LoVo (cell line): ENCODE measurements at regions not wholly inside any gene's neighbourhood (a gene's known extent, or its start where the extent isn't known, plus 50 kb on each side); places are given as distances from the start of the nearest gene placed in this dataset.
"Not testable (repeated sequence)": the region's sequence is repeated elsewhere in the genome, so short reads cannot be mapped to it uniquely, and the experiment has no call there.

ENCODE experiments used
- DNase-seq: peaks from one replicate; pipeline ENCODE4 v3.0.0-alpha.2; 2016; ENCODE audit warnings: low spot score

DNA sequence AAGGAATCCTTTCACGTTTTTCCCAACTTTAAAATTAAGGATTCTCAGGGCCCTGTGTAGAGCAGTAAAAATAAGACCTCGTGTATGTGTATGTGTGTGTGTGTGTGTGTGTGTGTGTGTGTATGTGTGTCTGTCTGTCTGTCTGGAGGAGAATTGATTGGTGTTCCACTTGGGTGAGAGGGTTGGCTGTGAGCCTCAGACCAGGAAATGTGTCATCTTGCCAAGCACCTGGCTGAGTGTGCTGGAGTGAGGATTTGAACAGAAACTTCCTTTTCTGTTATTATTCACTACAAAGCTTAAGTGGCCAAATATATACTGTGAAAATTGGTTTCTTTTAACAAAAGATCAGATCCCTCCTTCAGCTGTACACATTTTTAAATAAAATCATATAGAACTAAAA, 103.6 kb upstream of the NUDT6 start:
- not testable (repeated sequence) for DNase-seq

DNA sequence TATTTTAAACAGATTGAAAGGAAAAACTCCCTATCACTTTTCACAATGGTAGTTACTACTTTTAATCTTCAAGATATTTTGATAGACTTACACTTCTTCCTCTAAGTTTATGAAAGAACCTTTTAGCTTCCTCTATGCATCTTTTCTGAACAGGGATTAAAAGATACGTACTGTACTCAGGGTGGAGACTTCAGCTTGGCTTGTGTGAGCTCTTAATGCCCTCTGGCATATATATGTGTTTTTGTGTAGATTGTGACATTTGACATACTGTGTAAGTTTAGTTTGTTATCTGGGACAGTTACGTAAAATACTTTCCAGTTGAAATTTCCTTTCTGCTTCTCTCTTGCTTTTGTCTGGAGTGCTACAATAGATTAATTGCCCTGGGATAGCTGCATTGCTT, 109.3 kb upstream of the NUDT6 start:
- DNase-seq, result no peak

DNA sequence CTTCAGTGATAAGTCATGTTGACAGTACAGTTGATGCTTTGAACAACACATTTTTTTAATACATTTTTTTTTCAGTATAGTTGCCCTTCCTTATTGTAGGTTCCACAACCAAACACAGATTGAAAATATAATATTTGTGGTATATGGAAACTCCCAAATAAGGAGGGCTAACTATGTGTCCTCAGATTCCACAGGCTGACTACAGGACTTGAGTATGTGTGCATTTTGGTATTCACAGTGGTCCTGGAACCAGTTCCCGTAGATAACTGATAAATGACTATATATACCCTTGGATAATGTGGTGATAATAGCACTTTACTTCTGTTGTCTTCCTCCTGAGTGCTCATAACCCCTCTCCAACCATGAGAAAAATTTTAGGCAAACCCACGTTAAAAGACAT, 111.6 kb upstream of the NUDT6 start:
- no peak for DNase-seq

DNA sequence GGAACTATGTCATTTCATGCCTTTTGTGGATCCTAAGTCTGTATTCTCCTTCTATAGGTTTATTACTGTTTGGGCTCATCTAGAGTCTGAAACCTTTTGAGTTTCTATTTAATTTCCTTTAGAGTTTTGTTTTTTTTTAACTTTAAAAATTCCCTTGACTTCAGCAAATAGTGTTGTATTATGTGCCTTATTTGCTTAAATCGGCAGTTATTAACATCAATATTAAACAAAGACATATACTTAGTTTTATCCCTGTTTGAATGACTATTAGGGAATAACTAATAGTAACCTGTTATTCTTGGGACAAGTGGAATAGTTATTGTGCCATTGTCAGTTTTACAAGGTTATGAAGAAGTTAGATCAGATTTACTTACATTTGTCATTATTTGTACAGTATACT, 112.8 kb upstream of the NUDT6 start:
- no peak for DNase-seq

DNA sequence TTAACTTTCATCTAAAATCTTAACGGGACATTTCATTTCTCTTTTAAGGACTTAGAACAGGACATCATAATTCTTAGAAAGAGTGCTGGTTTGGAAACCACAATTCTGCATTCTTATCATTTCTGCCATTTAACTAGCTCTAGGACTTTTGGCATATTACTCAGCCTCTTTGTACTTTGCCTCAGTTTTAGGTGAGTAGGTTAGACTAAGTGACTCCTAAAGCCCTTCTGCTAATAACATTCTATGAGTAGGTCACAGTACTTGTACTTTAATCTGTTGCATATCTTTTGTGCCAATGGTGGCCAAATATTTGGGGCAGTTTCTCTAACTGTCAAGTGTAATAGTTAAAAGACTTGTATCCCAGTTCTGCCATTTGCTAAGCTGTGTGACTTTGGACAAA, 115.4 kb upstream of the NUDT6 start:
- DNase-seq, result no peak

DNA sequence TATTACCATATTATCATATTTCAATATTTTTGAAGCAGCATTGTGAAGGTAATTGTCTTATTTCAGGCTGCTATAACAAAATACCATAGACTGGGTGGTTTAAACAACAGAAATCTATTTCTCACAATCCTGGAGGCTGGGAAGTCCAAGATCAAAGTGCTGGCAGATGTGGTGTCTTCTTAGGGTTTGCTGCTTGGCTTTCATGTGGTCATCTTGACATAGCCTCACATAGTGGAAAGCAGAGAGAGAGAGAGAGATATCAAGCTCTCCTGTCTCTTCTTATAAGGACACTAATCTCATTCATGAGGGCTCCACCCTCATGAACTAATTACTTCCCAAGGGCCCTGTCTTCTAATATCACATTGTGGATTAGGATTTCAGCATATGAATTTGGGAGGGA, 119.7 kb upstream of the NUDT6 start:
- DNase-seq, result no peak

DNA sequence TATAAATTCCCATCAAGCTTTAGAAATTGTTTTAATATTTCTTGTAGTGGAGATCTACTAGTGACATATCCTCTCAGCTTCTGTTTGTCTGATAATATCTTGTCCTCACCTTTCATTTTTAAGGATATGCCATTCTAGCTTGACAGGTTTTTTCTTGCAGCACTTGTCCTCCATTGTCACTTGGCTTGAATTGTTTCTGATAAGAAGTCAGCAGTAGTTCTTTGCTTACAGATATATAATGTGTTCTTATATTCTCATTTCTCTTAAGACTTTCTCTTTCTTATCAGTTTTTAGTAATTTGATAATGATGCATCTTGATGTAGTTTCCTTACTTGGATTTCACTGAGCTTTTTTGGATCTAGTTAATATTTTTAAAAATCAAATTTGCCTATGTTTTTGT, 120.6 kb upstream of the NUDT6 start:
- DNase-seq, result no peak

DNA sequence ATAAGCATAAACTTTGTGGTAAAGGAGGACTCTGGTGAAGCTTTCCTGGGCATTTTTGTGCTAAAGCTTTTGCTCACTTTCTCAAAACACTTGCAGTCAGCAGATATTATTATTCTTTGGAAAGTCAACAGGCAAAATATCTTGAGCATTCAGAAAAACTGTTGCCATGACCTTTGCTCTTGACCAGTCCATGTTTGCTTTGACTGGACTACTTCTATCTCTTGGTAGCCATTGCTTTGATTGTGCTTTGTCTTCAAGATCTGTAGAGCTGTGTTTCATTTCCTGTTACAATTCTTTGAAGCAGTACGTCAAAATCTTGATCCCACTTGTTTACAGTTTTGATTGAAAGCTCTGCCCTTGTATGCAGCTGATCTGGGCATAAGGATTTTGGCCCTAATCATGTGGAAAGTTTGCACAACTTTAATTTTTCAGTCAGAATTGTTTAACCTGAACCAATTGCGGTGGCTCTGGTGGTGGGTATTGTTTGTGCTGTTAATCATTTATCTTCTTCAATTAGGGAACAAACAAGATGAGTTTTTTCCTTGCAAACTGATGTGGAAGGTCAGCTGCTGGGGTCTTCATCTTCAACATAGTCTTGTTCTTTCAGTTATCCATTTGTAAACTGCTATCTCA, 121.5 kb upstream of the NUDT6 start:
- DNase-seq, result no peak

DNA sequence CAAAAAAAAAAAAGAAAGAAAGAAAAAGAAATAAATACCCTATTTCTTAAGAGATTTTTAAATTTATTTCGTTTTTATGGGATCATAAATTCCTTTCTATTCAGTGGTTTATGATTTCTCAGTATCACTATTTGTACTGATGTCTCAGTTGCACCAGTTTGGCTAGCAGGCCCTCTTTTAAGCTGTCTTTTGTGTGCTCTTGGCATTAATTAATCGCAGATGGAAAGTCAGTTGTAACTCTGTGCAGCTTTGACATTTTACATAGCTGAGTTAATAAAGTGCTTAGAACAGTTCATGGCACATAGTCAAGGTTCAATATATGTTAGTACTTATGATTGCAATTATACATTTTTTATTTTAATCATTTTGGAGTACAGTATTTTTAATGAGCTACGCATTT, 123.7 kb upstream of the NUDT6 start:
- DNase-seq, result no peak

DNA sequence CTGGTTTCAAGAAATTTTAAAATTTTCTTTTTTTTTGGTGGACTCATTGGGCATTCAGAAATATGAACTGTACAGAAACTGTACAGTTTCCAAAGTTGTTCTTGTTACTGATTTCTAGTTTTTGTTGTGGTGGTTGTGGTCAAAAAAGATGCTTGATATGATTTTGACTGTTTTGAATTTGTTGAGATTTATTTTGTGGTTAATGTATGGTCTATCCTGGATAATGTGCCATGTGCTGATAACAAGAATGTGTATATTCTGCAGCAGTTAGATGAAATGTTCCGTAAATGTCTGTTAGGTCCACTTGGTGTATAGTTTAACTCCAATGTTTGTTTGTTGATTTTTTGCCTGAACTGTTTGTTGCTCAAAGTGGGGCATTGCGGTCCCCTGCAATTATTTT, 127.6 kb upstream of the NUDT6 start:
- DNase-seq, result no peak

DNA sequence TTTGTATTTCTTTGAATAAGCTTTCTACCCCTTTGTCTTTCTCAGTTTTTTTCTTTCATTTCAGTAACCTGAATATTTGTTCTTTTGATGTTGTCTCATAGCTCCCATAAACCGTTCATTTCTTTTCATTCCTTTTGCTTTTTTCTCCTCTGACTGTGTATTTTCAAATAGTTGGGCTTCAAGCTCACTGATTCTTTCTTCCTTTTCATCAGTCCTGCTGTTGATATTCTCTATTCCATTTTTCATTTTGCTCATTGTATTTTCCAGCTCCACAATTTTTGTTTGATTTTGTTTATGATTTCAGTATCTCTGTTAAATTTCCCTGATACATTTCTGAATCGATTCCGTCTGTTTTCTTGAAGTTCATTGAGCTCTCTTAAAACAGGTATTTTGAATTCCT, 129.6 kb upstream of the NUDT6 start:
- no peak for DNase-seq

DNA sequence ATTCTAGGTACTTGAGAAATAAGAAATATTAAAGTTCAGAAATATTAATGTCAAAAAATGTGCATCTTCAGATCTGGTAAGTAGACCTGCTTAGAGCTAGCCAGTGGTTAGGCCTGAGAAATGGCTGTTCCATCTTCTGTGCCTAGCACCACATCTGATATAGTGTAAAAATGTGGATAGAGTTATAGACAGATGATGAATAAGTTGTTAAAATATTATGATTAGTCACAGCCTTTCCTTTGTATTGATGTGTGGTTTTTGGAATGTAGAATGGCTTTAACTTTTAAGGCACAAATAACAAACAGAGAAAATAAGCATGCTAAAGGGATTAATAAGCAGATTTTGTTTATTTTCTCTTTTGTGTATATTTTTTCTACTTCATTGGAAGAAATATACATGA, 133.5 kb upstream of the NUDT6 start:
- DNase-seq, result no peak

DNA sequence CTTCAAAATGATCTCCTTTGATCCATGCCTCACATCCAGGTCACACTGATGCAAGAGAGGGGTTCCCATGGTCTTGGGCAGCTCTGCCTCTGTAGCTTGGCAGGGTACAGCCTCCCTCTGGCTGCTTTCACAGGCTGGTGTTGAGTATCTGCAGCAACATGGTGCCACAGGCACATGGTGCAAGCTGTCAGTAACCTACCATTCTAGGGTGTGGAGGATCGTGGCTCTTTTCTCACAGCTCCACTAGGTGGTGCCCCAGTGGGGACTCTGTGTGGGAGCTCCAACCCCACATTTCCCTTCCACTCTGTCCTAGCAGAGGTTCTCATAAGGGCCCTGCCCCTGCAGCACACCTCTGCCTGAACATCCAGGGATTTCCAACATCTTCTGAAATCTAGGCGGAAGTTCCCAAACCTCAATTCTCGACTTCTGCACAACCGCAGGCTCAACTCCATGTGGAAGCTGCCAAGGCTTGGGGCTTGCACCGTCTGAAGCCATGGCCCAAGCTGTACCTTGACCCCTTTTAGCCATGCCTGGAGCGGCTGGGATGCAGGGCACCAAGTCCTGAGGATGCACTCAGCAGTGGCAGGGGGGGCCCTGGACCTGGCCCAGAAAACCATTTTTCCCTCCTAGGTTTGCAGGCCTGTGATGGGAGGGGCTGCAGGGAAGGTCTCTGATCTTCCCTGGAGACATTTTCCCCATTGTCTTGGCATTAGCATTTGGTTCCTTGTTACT, 137.8 kb upstream of the NUDT6 start:
- DNase-seq, result no peak

DNA sequence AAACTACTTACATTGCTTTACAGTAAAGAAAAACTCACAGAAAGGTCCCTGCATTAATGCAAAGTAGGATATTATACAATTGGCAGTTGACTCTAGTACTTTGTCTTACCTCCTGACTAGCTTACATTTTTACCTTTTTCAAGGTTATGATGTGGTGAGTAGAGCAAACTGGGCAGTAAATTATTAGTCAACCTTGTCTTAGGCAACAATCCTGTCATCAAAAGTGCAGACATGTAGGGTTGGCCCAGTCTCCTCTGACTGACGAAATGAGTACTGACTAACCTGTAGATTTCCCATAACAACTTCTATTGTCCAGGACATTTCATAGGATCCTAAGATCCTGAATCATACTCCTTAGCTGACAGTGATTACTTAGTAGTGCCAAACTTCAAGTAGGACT, 142.0 kb upstream of the NUDT6 start:
- no peak for DNase-seq

DNA sequence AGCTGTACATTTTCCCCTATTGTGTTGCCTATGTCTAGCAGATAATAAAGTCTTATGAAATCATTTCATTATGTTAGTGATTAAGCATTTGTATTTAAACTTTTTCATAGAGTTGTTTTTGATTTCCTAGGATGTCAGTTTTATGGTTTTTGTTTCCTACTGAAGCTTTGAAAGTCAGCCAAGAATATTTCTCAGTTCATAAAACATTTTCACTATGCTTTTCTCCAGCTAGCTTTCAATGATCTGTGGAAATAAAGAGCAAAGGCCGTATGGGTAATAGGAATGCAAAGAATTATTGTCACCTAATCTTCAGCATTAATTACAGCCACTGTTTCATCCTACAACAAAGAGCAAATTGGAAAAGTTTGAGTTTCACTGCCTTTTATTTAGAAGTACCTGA, 145.7 kb upstream of the NUDT6 start:
- DNase-seq, result no peak

DNA sequence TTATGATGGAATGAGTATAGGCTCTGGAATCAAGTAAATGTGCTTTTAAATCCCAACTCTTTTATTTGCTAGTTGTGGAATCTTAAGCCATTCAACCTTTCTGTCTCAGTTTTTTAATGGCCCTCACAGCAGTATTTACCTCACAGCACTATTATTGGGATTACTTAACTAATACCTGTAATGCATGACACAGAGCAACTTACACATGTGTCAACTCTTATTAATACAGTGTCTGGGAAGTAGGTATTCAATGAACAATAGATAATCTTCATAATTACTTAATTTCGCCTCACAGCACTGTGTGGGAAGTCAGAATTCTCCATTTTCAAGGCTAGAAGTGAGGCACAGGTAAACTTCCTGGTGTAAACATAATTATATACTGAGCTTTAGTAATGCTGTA, 149.7 kb upstream of the NUDT6 start:
- no peak for DNase-seq

DNA sequence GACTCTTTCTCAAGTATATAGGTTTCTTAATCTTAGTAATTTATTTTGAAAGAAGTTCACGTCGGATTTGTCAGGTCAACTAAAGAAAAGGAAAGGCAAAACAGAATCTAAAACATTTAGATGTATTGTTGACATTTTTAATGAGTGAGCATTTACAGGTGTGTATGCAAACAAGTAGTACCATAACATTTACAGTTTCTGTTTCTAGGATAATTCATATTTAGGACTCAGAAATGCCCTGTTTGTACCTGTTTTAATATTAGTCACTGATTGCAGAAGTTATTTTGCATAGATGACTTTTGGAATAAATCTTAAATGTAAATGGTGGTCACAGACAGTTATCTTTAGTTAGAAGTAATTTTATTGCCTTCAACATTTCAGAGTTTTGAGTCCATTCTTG, 151.3 kb upstream of the NUDT6 start:
- no peak for DNase-seq

DNA sequence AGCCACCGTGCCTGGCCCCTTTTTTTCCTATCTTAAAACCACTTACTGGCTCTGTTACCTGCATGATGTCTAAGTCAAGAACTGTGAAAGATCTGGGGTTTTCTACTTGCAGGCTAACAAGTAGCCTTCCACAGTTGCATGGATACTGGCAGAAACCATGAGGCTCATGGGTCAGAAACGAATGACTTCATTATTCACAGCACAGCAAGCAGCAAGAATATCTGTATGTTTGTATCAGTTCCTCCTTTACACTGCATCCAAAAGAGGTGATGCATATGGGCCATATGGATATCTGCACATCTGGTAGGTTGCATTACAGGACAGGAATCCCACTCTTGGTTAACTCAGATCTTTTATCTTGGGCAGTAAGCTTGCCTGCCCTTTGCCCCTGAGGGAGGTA, 154.9 kb upstream of the NUDT6 start:
- no peak for DNase-seq

DNA sequence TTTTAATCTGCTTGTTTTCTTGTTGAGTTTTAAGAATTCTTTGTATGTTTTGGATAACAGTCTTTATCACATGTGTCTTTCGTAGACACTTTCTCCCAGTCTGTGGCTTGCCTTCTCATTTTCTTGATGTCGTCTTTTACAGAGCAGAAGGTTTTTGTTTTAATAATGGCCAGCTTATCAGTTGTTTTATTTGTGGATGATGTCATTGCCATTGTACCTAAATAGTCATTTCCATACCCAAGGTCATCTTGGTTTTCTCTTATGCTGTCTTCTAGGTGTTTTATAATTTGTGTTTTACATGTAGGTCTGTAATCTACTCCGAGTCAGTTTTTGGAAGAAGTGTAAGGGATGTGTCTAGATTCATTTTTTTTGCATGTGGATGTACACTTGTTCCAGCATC, 159.6 kb upstream of the NUDT6 start:
- no peak for DNase-seq

DNA sequence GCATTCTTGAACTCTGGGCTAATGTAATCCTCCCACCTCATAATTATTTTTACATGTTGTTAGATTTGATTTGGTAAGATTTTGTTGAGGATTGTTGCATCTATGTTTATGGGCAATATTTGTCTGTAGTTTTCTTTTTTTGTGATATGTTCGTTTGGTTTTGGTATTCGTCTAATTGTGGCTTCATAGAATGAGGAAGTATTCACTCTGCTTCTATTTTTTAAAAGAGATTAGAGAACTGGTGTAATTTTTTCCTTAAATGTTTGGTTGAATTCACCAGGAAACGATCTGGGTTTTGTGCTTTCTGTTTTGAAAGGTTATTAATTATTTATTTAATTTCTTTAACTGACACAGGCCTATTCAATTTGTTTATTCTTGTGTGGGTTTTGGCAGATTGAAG, 161.2 kb upstream of the NUDT6 start:
- no peak for DNase-seq

DNA sequence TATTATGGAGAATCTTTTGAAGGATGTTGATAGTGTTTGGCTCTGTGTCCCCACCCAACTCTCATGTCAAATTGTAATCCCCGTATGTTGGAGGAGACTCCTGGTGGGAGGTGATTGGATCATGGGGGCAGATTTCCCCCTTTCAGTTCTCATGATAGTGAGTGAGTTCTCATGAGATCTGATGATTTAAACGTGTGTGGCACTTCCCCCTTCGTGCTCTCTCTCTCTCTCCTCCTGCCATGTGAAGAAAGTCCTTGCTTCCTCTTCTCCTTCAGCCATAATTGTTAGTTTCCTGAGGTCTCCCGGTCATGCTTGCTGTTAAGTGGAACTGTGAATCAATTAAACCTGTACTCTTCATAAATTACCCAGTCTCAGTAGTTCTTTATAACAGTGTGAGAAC, 166.1 kb upstream of the NUDT6 start:
- no peak for DNase-seq

DNA sequence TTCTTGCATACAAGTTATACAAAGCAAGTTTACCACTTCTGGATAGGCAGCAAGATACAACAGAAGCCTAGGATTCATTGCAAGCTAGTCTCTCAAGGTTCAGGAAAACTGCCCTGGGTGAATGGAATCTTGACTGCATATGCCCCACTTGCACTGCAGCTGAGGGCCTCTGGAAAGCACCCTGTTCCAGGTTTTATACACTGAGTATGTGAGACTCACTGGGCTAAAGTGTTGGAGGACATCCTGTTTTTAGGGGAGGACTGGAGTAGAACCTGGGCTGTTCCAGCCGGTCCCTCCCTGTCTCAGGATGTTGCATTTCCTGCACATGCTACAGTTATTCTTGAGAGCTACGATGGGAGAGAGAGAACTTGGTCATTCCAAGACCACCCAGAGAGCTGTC, 168.5 kb upstream of the NUDT6 start:
- DNase-seq, result no peak

DNA sequence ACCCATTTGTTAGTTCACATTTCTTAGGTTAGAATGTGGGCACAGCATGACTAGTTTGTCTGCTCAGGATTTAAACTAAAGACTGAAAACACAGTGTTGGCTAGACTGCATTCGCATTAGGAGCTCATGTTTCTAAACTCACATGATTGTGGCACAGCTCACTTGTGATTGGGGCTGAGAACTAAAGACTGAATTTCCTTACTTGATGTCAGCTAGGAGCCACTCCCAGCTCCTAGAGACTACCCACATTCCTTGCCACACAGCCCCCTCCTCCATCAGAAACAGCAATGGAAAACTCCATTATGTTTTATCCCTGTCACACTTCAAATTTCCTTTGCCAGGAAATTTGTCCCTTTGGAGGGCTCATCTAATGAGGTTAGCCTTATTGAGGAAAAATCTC, 170.2 kb upstream of the NUDT6 start:
- no peak for DNase-seq

DNA sequence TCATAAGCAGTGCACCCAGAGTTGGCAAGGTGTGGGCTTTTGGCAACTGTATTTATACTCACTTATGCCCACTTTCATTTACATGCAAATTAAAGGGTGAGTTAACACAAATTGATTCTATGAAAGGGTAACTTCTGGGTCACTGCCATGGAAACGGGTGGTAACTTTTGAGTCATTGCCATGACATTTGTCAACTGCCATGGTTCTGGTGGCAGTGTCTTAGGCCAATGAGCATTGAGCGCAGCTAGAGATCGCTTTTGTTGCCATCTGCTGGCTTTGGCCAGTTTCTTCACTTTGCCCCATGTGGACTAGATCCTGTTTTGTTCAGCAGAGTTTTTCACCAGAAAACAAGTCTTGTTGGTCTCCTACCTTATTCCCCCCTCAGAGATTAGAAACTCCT, 170.8 kb upstream of the NUDT6 start:
- no peak for DNase-seq
